Effector memory CD4-positive, alpha-beta T cell (primary cell): ENCODE measurements at regions not wholly inside any gene's neighbourhood (a gene's known extent, or its start where the extent isn't known, plus 50 kb on each side); places are given as distances from the start of the nearest gene placed in this dataset.

Experiments
- DNase-seq, 3 donors: peaks; one replicate each; pipeline ENCODE4 v3.0.0-alpha.2; 2020
- H3K27ac ChIP-seq: 2 replicates; pipeline ENCODE4 v1.7.0; 2013; ENCODE audit warnings: mild to moderate bottlenecking, low read length, moderate library complexity; ENCODE audit not compliant: insufficient read depth, poor library complexity, severe bottlenecking
- H3K27me3 ChIP-seq: replicated peaks from 2 replicates; pipeline ENCODE4 v1.7.0; 2013; ENCODE audit warnings: mild to moderate bottlenecking, low read length; ENCODE audit not compliant: insufficient read depth, control insufficient read depth, poor library complexity, severe bottlenecking
- H3K36me3 ChIP-seq: 2 replicates; pipeline ENCODE4 v1.7.0; 2013; ENCODE audit warnings: mild to moderate bottlenecking, low read length, moderate library complexity; ENCODE audit not compliant: control insufficient read depth, insufficient read depth
- H3K4me1 ChIP-seq: 2 replicates; pipeline ENCODE4 v1.7.0; 2013; ENCODE audit warnings: low read length, mild to moderate bottlenecking; ENCODE audit not compliant: control insufficient read depth, insufficient read depth, poor library complexity, severe bottlenecking
- H3K4me3 ChIP-seq: 2 replicates; pipeline ENCODE4 v1.7.0; 2013; ENCODE audit warnings: low read length, low read depth, mild to moderate bottlenecking; ENCODE audit not compliant: insufficient read depth, poor library complexity, severe bottlenecking
- H3K9me3 ChIP-seq: 2 replicates; pipeline ENCODE4 v1.7.0; 2013; ENCODE audit warnings: mild to moderate bottlenecking, low read length, moderate library complexity; ENCODE audit not compliant: control insufficient read depth

- no peak for DNase-seq
- Histone ChIP-seq H3K9me3 (no peaks in the 10 kb centered on the region), H3K27ac (no peak overlapping the region), H3K4me1 (no peaks in the 10 kb centered on the region), H3K36me3 (no peaks in the 10 kb centered on the region), H3K4me3 (no peak overlapping the region), H3K27me3 (no peaks in the 10 kb centered on the region)
These were observed 93.7 kb upstream of the FBN2 start for GRCh38 chr5:128631771-128632170.

DNA sequence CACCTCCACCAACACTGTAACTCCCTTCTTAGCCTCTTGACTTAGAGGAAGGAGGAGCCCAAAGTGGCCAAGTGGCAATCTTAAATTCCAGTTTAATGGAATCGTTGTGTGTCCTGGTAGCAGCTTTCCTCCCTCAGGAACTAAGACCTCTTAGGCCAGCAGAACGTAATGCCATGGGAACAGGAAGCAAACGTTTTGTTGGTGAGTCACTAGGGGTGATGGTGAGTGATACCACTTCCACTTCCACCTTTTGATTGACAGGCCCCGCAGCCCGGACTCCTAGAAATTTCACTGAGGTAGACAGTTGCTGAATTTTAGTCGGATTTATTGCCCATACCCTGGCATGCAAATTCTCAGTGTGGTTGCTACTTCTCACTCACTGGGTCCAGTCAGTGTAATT, 94.2 kb upstream of the FBN2 start:
- Histone ChIP-seq H3K27ac (no peak overlapping the region), H3K4me3 (no peak overlapping the region), H3K27me3 (no peaks in the 10 kb centered on the region), H3K36me3 (no peaks in the 10 kb centered on the region), H3K9me3 (no peaks in the 10 kb centered on the region), H3K4me1 (no peaks in the 10 kb centered on the region)
- no peak for DNase-seq

DNA sequence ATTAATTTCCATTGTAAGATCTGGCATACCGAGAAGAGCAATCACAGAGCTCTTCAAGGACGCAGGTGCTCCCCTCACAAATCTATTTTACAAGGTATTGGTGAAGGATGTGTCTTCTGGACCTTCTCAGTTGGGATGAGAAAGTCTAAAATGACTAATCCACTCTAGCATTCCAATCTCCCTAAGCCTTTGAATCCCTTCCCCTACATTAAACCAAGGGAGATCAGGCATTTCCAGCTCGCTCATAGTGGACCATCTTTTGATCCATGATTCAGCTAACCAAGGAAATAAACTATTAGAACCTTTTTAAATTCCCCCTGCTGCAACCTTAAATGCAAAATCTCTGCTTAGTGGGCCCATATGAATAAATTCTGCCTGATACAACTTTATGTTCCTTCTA, 95.9 kb upstream of the FBN2 start:
- Histone ChIP-seq H3K9me3 (no peaks in the 10 kb centered on the region), H3K27ac (no peak overlapping the region), H3K4me3 (no peak overlapping the region), H3K4me1 (no peaks in the 10 kb centered on the region), H3K36me3 (no peaks in the 10 kb centered on the region), H3K27me3 (no peaks in the 10 kb centered on the region)
- DNase-seq: no peak

DNA sequence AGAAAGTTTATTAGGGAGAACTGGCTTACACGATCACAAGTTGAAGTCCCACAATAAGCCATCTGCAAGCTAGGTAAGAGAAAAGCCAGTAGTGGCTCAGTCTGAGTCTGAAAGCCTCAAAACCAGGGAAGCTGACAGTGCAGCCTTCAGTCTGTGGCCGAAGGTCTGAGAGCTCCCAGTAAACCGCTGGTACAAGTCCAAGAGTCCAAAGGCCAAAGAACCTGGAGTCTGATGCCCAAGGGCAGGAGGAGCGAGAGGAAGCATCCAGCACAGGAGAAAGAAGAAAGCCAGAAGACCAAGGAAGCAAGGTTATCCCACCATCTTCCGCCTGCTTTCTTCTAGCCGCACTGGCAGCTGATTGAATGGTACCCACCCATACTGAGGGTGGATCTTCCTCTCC, 97.3 kb upstream of the FBN2 start:
- Histone ChIP-seq H3K4me3 (no peak overlapping the region), H3K27me3 (no peaks in the 10 kb centered on the region), H3K9me3 (no peaks in the 10 kb centered on the region), H3K27ac (no peak overlapping the region), H3K36me3 (no peaks in the 10 kb centered on the region), H3K4me1 (no peaks in the 10 kb centered on the region)
- DNase-seq: no peak

DNA sequence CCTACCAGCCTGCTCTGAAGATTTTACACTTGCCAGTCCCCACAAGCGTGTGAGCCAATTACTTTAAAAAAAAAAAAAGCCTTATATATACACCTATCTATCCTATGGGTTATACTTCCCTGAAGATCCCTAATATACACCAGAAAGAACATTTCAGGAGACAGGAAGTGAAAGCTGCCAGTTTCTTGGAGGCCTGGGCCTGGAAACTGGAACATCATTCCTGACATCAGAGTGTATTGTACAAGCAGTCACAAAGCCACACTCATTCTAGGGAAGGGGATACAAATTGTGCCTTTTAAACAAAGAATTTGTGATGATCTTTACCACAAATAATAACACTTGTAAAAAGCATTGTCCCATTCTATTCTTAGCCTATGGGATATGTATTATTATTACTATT, 98.3 kb upstream of the FBN2 start:
- Histone ChIP-seq H3K9me3 (no peaks in the 10 kb centered on the region), H3K4me1 (no peaks in the 10 kb centered on the region), H3K27me3 (no peaks in the 10 kb centered on the region), H3K4me3 (no peak overlapping the region), H3K27ac (no peak overlapping the region), H3K36me3 (no peaks in the 10 kb centered on the region)
- no peak for DNase-seq

- H3K9me3 ChIP-seq: no peaks in the 10 kb centered on the region
- no peaks in the 10 kb centered on the region for H3K4me1 ChIP-seq
- H3K36me3 ChIP-seq: no peaks in the 10 kb centered on the region
- H3K27ac ChIP-seq: no peak overlapping the region
- no peak for DNase-seq
- H3K27me3 ChIP-seq: no peaks in the 10 kb centered on the region
- H3K4me3 ChIP-seq: no peak overlapping the region
These were observed 99.0 kb upstream of the FBN2 start for GRCh38 chr5:128637031-128637430.

DNA sequence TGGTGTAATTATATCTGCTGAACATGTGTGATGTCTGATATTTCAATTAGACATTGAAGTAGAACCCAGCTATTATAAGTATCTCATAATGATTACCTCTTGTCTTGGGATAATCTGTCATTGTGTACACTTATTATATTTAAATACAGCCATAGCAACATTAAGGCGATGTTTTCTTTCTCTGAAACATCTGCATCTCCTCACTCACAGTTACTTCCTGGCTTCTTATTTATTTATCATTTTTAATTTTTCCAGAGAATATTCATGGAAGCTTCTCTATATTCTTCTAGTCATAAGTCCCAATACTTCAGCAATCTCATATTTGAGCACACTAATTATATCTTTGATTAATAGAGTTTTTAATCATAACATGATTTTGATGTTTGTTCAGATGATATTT, 103.8 kb upstream of the FBN2 start:
- H3K27me3 ChIP-seq: no peaks in the 10 kb centered on the region

DNA sequence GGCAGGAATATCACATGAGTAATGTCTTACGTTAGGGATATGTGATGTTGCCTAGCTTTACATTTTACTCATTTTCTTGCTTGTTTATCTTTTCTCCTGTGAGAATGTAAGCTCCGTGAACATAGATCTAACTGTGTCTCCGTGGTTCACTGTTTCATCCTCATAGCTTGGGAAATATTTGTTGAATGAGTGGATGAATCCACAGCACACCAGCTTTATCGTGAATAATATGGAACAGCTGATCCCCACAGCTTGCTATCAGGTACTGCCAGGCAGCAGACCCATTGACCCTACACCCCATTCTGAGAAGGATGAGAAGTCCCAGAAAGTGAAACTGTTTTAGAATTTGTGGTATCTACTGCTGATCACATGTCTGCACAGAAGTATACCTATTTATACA, 106.8 kb upstream of the FBN2 start:
- DNase-seq: no peak
- no peaks in the 10 kb centered on the region for H3K27me3 ChIP-seq
- no peaks in the 10 kb centered on the region for H3K4me1 ChIP-seq
- H3K9me3 ChIP-seq: no peaks in the 10 kb centered on the region
- H3K27ac ChIP-seq: no peak overlapping the region
- H3K36me3 ChIP-seq: no peaks in the 10 kb centered on the region
- no peak overlapping the region for H3K4me3 ChIP-seq

More for the DNA sequence above, 103.8 kb upstream of the FBN2 start:
- H3K9me3 ChIP-seq: no peaks in the 10 kb centered on the region
- no peak overlapping the region for H3K27ac ChIP-seq
- no peaks in the 10 kb centered on the region for H3K36me3 ChIP-seq
- no peak for DNase-seq
- H3K4me3 ChIP-seq: no peak overlapping the region
- H3K4me1 ChIP-seq: no peaks in the 10 kb centered on the region

DNA sequence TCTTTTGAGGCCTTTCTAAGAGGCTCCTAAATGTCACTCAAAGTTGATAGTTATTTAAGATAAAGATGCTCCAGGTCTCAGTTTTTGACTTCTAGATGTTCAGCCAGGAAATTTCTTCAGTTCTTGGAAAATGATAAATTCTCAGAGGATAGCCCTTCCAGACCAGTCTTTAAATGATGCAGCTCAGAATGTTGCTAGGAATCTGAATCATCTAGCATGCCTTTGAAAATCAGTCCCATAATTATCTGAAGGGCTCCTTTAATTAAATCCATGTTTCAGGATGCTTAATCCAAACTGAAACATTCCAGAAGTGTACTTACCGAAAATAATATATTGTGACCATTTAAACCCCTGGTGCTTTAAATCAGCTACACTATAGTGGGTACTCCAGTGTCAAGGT, 107.5 kb upstream of the FBN2 start:
- H3K27me3 ChIP-seq: no peaks in the 10 kb centered on the region
- H3K9me3 ChIP-seq: no peaks in the 10 kb centered on the region
- no peak overlapping the region for H3K27ac ChIP-seq
- no peak for DNase-seq
- no peaks in the 10 kb centered on the region for H3K36me3 ChIP-seq
- H3K4me1 ChIP-seq: no peaks in the 10 kb centered on the region
- H3K4me3 ChIP-seq: no peak overlapping the region

GRCh38 chr5:128646176-128646575, 108.1 kb upstream of the FBN2 start:
- Histone ChIP-seq H3K9me3 (no peaks in the 10 kb centered on the region), H3K4me1 (no peaks in the 10 kb centered on the region), H3K27me3 (no peaks in the 10 kb centered on the region), H3K36me3 (no peaks in the 10 kb centered on the region), H3K27ac (no peak overlapping the region), H3K4me3 (no peak overlapping the region)
- DNase-seq: no peak

GRCh38 chr5:128649192-128649591, 111.1 kb upstream of the FBN2 start:
- no peak for DNase-seq

More at GRCh38 chr5:128649192-128649591, 111.1 kb upstream of the FBN2 start:
- no peaks in the 10 kb centered on the region for H3K27me3 ChIP-seq
- H3K9me3 ChIP-seq: no peaks in the 10 kb centered on the region
- H3K36me3 ChIP-seq: no peaks in the 10 kb centered on the region
- H3K4me3 ChIP-seq: no peak overlapping the region
- H3K4me1 ChIP-seq: no peaks in the 10 kb centered on the region
- no peak overlapping the region for H3K27ac ChIP-seq
